ENCODE measurements at regions not wholly inside any gene's neighbourhood (a gene's known extent, or its start where the extent isn't known, plus 50 kb on each side); places are given as distances from the start of the nearest gene placed in this dataset.

DNA sequence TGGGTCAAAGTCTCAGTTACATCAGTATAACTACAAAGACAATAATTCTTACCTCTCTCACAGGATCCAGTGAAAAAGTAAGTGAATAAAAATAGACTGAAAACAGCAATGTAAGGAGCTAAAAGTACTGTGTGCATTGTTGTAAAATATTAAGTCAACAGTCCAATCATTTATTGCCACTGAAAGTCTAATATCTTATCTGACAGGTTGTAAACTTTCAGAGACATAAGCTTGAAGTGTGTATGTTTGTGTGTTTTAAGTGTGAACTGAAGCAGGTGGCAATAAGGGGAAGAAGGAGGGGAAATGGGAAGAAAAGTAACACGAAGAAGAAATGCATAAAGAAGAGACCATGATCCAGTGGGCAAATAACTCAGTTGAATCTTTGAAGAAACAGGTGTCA, 229.7 kb upstream of the TAS2R1 start:
- no peak overlapping the region for H3K4me2 ChIP-seq (ENCODE audit: low read depth, low read length)
- H3K9me1 ChIP-seq (ENCODE audit: insufficient read depth, low read length) = no peaks in the 10 kb centered on the region
- H2AK9ac ChIP-seq (replicated peaks; ENCODE audit: low read depth, low read length, poor library complexity) = no peak overlapping the region
- no peak overlapping the region for H4K5ac ChIP-seq (ENCODE audit: low read depth, low read length)
- intact Hi-C loops (cut with micrococcal nuclease) = no loop called here
- no peak overlapping the region for H3K18ac ChIP-seq (ENCODE audit: low read depth, low read length)
- dilution Hi-C loops (cut with HindIII; ENCODE audit: low sequenced_read_pairs, unreplicated experiment) = no loop called here
- ATAC-seq (ENCODE audit: low read depth) = no peak
- H3K4ac ChIP-seq (ENCODE audit: low read depth, low read length) = no peak overlapping the region
- H4K20me1 ChIP-seq (ENCODE audit: insufficient read depth, low read length) = no peaks in the 10 kb centered on the region
- H2BK20ac ChIP-seq (ENCODE audit: low read depth, low read length) = no peak overlapping the region
- H2BK15ac ChIP-seq (ENCODE audit: low read depth, low read length) = no peak overlapping the region; the same call in 2 of the 3 replicates
- H3K27me3 ChIP-seq (ENCODE audit: control insufficient read depth, insufficient read depth, low read length) = peaks cover 12% of the 10 kb centered on the region
- no peaks in the 10 kb centered on the region for H3K4me1 ChIP-seq (ENCODE audit: control insufficient read depth, insufficient read depth, low read length)
- H3K27ac ChIP-seq (ENCODE audit: insufficient read depth, low read length) = no peak overlapping the region
- H3K23ac ChIP-seq (ENCODE audit: low read depth, low read length) = no peak overlapping the region
- no peak overlapping the region for H4K8ac ChIP-seq (ENCODE audit: low read depth in 2 of 2, low read length in 2 of 2)
- no peak overlapping the region for H2AK5ac ChIP-seq (ENCODE audit: low read depth, low read length)
- ChIA-PET POLR2A (ENCODE audit: unreplicated experiment) (no interaction called here), CTCF (no interaction called here)
- no peak overlapping the region for H2AFZ ChIP-seq (replicated peaks; ENCODE audit: low read length, poor library complexity)
- BruUV-seq (replicated peaks) = no TSS peak
- H3K56ac ChIP-seq (ENCODE audit: extremely low read depth, insufficient read depth, low read length) = no peak overlapping the region
- H3K36me3 ChIP-seq (ENCODE audit: control insufficient read depth, insufficient read depth, low read length) = no peaks in the 10 kb centered on the region
- H3K9me3 ChIP-seq (ENCODE audit: control insufficient read depth, insufficient read depth, low read length) = peaks cover 4% of the 10 kb centered on the region
- no peak for DNase-seq
- no peak for TF ChIP-seq MAZ (IDR thresholded peaks at IDR 0.05; ENCODE audit: borderline replicate concordance, low read depth, low read length)
- H3K79me1 ChIP-seq (ENCODE audit: low read depth in 1 of 2, low read length in 2 of 2) = no peaks in the 10 kb centered on the region
- H4K91ac ChIP-seq (ENCODE audit: insufficient read depth, low read depth, low read length) = no peak overlapping the region
- H2BK5ac ChIP-seq (ENCODE audit: low read depth, low read length, poor library complexity, severe bottlenecking) = no peak overlapping the region
- no peak overlapping the region for H3K14ac ChIP-seq (replicated peaks; ENCODE audit: low read depth, low read length)
- in situ Hi-C loops (cut with MboI; ENCODE audit: low sequenced_read_pairs) = no loop called here
- H3K4me3 ChIP-seq (ENCODE audit: insufficient read depth, low read depth, low read length) = no peak overlapping the region
- H3K9ac ChIP-seq (ENCODE audit: low read depth, low read length) = no peak overlapping the region
- no peak overlapping the region for H2BK120ac ChIP-seq (ENCODE audit: low read depth, low read length)
- 60% methylated on average over 1 of the region's 1 CpG; no CpG with 5 or more reads in 1 of the 2 experiments for WGBS, 2 experiments (ENCODE audit: extremely low coverage in 2 of 2, insufficient read length in 1 of 2)

All from IMR-90 (cell line).